ENCODE measurements at regions not wholly inside any gene's neighbourhood (a gene's known extent, or its start where the extent isn't known, plus 50 kb on each side); places are given as distances from the start of the nearest gene placed in this dataset.

DNA sequence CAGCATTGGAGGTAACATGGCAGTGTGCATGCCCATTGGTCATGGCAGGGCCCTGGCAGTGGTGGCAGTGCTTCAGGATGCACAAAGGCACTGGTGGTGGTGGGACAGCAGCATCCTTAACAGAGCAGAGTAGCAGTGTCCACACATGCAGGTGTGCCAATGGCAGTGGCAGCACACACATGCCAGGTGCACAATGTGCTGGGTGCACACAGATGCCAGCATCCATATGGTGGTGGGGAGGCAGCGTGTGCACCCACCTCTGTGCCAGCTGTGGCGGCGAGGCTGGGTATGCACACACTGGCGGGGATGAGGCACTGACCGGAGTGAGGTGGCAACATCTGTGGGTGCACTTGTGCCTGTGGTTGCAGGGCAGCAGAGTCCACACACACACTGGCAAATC is 150.6 kb downstream of the SI start:
- TF ChIP-seq, protein P1, sequence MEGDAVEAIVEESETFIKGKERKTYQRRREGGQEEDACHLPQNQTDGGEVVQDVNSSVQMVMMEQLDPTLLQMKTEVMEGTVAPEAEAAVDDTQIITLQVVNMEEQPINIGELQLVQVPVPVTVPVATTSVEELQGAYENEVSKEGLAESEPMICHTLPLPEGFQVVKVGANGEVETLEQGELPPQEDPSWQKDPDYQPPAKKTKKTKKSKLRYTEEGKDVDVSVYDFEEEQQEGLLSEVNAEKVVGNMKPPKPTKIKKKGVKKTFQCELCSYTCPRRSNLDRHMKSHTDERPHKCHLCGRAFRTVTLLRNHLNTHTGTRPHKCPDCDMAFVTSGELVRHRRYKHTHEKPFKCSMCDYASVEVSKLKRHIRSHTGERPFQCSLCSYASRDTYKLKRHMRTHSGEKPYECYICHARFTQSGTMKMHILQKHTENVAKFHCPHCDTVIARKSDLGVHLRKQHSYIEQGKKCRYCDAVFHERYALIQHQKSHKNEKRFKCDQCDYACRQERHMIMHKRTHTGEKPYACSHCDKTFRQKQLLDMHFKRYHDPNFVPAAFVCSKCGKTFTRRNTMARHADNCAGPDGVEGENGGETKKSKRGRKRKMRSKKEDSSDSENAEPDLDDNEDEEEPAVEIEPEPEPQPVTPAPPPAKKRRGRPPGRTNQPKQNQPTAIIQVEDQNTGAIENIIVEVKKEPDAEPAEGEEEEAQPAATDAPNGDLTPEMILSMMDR (IDR thresholded peaks at IDR 0.05; ENCODE audit: control extremely low read depth, extremely low read depth), result no peak
- Histone ChIP-seq H3K9ac (ENCODE audit: insufficient read depth in 1 of 2, low read length in 2 of 2) (no peak overlapping the region), H3K9me3 (ENCODE audit: control insufficient read depth in 4 of 4, insufficient read depth in 3 of 4, low read length in 3 of 4) (peaks cover 0 to 4% (median 0%) of the 10 kb centered on the region in 4 donors), H3K4me3 (no peak overlapping the region), H3K36me3 (ENCODE audit: control insufficient read depth in 4 of 4, insufficient read depth in 4 of 4, low read length in 4 of 4) (no peaks in the 10 kb centered on the region), H3K27me3 (ENCODE audit: control insufficient read depth in 3 of 3, insufficient read depth in 3 of 3, low read length in 2 of 3) (no peaks in the 10 kb centered on the region), H3K27ac (ENCODE audit: low read depth in 1 of 2, low read length in 1 of 2) (no peak overlapping the region), H3K4me1 (ENCODE audit: control insufficient read depth in 5 of 5, insufficient read depth in 5 of 5, low read length in 5 of 5) (no peaks in the 10 kb centered on the region)
- ATAC-seq (ENCODE audit: insufficient read depth, low FRiP score) (no peak), DNase-seq (no peak)
- 93 to 96% methylated on average over 5 of the region's 5 CpGs for WGBS, 2 donors

- Histone ChIP-seq H3K9me3 (ENCODE audit: control insufficient read depth in 4 of 4, insufficient read depth in 3 of 4, low read length in 3 of 4) (no peaks in the 10 kb centered on the region), H3K9ac (ENCODE audit: insufficient read depth in 1 of 2, low read length in 2 of 2) (no peak overlapping the region), H3K4me3 (no peak overlapping the region), H3K36me3 (ENCODE audit: control insufficient read depth in 4 of 4, insufficient read depth in 4 of 4, low read length in 4 of 4) (no peaks in the 10 kb centered on the region), H3K27me3 (ENCODE audit: control insufficient read depth in 3 of 3, insufficient read depth in 3 of 3, low read length in 2 of 3) (no peaks in the 10 kb centered on the region), H3K27ac (ENCODE audit: low read depth in 1 of 2, low read length in 1 of 2) (no peak overlapping the region), H3K4me1 (ENCODE audit: control insufficient read depth in 5 of 5, insufficient read depth in 5 of 5, low read length in 5 of 5) (no peaks in the 10 kb centered on the region)
- ATAC-seq (ENCODE audit: insufficient read depth, low FRiP score) (no peak), DNase-seq (no peak)
- WGBS, 2 donors, result 52 to 60% methylated on average over 2 of the region's 2 CpGs
- TF ChIP-seq, protein P1 (IDR thresholded peaks at IDR 0.05; ENCODE audit: control extremely low read depth, extremely low read depth), result no peak
Observed at GRCh38 chr3:164918905-164919304, 159.4 kb downstream of the SI start.

GRCh38 chr3:164912916-164913315 is 165.4 kb downstream of the SI start:
- 96% methylated on average over 2 of the region's 2 CpGs for WGBS, 2 donors
- H3K27ac ChIP-seq (ENCODE audit: low read depth in 1 of 2, low read length in 1 of 2), result no peak overlapping the region
- TF ChIP-seq, protein P1 (IDR thresholded peaks at IDR 0.05; ENCODE audit: control extremely low read depth, extremely low read depth), result no peak
- H3K4me1 ChIP-seq (ENCODE audit: control insufficient read depth in 5 of 5, insufficient read depth in 5 of 5, low read length in 5 of 5), result no peaks in the 10 kb centered on the region
- ATAC-seq (ENCODE audit: insufficient read depth, low FRiP score) (no peak), DNase-seq (no peak)
- no peaks in the 10 kb centered on the region for H3K27me3 ChIP-seq (ENCODE audit: control insufficient read depth in 3 of 3, insufficient read depth in 3 of 3, low read length in 2 of 3)
- H3K9ac ChIP-seq (ENCODE audit: insufficient read depth in 1 of 2, low read length in 2 of 2), result no peak overlapping the region
- H3K4me3 ChIP-seq, result no peak overlapping the region
- peaks cover 0 to 8% (median 0%) of the 10 kb centered on the region in 4 donors for H3K9me3 ChIP-seq (ENCODE audit: control insufficient read depth in 4 of 4, insufficient read depth in 3 of 4, low read length in 3 of 4)
- H3K36me3 ChIP-seq (ENCODE audit: control insufficient read depth in 4 of 4, insufficient read depth in 4 of 4, low read length in 4 of 4), result no peaks in the 10 kb centered on the region

DNA sequence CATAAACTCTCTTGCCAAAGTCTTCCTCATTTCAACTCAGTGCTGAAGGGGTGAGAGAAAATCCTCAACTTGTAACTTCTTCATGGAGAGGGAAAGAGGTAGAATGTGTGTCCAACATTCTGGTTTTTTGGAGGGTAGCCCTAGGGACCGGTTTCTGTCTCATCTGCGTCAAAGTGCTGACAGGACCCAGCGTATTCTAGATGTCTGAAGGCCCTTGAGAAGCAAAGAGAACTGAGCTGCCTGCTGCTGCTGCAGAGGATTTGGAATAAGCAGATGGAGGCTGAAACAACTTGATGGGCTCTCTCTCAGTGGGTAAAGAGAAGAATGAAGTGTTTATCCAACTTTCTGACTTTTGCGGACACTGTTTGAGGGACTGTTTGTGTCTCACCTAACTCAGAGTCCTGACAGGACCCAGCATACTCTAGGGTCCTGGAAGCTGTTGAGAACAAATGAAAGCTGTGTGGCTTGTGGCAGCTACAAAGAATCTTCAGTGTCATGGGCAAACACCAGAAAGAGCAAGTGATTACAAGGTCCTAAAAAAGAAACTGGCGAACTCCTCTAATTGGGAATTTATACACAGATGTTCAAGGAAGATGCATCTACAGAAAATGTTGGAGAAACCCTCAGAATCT is 174.4 kb downstream of the SI start:
- Histone ChIP-seq H3K9me3 (ENCODE audit: control insufficient read depth in 4 of 4, insufficient read depth in 3 of 4, low read length in 3 of 4) (no peaks in the 10 kb centered on the region), H3K4me3 (no peak overlapping the region), H3K27ac (ENCODE audit: low read depth in 1 of 2, low read length in 1 of 2) (no peak overlapping the region), H3K27me3 (ENCODE audit: control insufficient read depth in 3 of 3, insufficient read depth in 3 of 3, low read length in 2 of 3) (no peaks in the 10 kb centered on the region), H3K4me1 (ENCODE audit: control insufficient read depth in 5 of 5, insufficient read depth in 5 of 5, low read length in 5 of 5) (no peaks in the 10 kb centered on the region), H3K36me3 (ENCODE audit: control insufficient read depth in 4 of 4, insufficient read depth in 4 of 4, low read length in 4 of 4) (no peaks in the 10 kb centered on the region), H3K9ac (ENCODE audit: insufficient read depth in 1 of 2, low read length in 2 of 2) (no peak overlapping the region)
- TF ChIP-seq, protein P1 (IDR thresholded peaks at IDR 0.05; ENCODE audit: control extremely low read depth, extremely low read depth), result no peak
- ATAC-seq (ENCODE audit: insufficient read depth, low FRiP score) (no peak), DNase-seq (peak in 1 of 3 donors; percentile 1)
- 79 to 84% methylated on average over 5 of the region's 5 CpGs for WGBS, 2 donors

Data from lung (tissue), 11 donors.